Progenitor cell of endocrine pancreas (in vitro differentiated cells): ENCODE measurements at regions not wholly inside any gene's neighbourhood (a gene's known extent, or its start where the extent isn't known, plus 50 kb on each side); places are given as distances from the start of the nearest gene placed in this dataset.
"Not testable (repeated sequence)": the region's sequence is repeated elsewhere in the genome, so short reads cannot be mapped to it uniquely, and the experiment has no call there.

Experiments
- DNase-seq: peaks from one replicate; pipeline ENCODE4 v3.0.0; 2021; ENCODE audit warnings: low spot score; ENCODE audit not compliant: unreplicated experiment
- H3K27ac Mint-ChIP-seq: 2 replicates; pipeline ENCODE4 v1.8.0; 2021; ENCODE audit warnings: mild to moderate bottlenecking, moderate library complexity, mixed read lengths
- H3K27me3 Mint-ChIP-seq: 2 replicates; pipeline ENCODE4 v1.8.0; 2021; ENCODE audit warnings: mixed read lengths
- H3K36me3 Mint-ChIP-seq: 2 replicates; pipeline ENCODE4 v1.8.0; 2022; ENCODE audit warnings: mixed read lengths; ENCODE audit not compliant: insufficient read depth
- H3K4me1 Mint-ChIP-seq: 2 replicates; pipeline ENCODE4 v1.8.0; 2021; ENCODE audit warnings: low read depth, mixed read lengths
- H3K4me3 Mint-ChIP-seq: 2 replicates; pipeline ENCODE4 v1.8.0; 2021; ENCODE audit warnings: low read depth, mild to moderate bottlenecking, moderate library complexity, mixed read lengths
- H3K9me3 Mint-ChIP-seq: 2 replicates; pipeline ENCODE4 v1.8.0; 2021; ENCODE audit warnings: low read depth, mixed read lengths
- CTCF ChIP-seq: fragments of 200-600 bp; sonication (generic); IDR thresholded peaks from one replicate; pipeline ENCODE4 v1.5.0; 2021; ENCODE audit warnings: antibody characterized with exemption, mild to moderate bottlenecking; ENCODE audit not compliant: unreplicated experiment

GRCh38 chr9:71446473-71447411 is 321.6 kb downstream of the CEMIP2 start:
- H3K36me3 Mint-ChIP-seq, result no peaks in the 10 kb centered on the region
- H3K27me3 Mint-ChIP-seq, result peaks cover 37% of the 10 kb centered on the region
- H3K9me3 Mint-ChIP-seq, result peaks cover under 1% of the 10 kb centered on the region
- peaks cover 7% of the 10 kb centered on the region for H3K4me1 Mint-ChIP-seq
- H3K27ac Mint-ChIP-seq, result peak overlapping the region; percentile 59
- peak; percentile 44 for TF ChIP-seq CTCF
- H3K4me3 Mint-ChIP-seq, result peak overlapping the region; percentile 68
- DNase-seq, result peak; percentile 78

GRCh38 chr9:71446106-71446472 is 322.2 kb downstream of the CEMIP2 start:
- Mint-ChIP-seq H3K36me3 (no peaks in the 10 kb centered on the region), H3K4me3 (peak overlapping the region; percentile 68), H3K4me1 (peaks cover 7% of the 10 kb centered on the region), H3K9me3 (no peaks in the 10 kb centered on the region), H3K27ac (peak overlapping the region; percentile 59), H3K27me3 (peaks cover 37% of the 10 kb centered on the region)
- TF ChIP-seq CTCF, result no peak
- DNase-seq, result no peak

GRCh38 chr9:71442937-71443336 is 321.5 kb upstream of the TRPM3 start:
- Mint-ChIP-seq H3K36me3 (no peaks in the 10 kb centered on the region), H3K27me3 (peaks cover 25% of the 10 kb centered on the region), H3K4me1 (peaks cover 7% of the 10 kb centered on the region), H3K4me3 (no peak overlapping the region), H3K27ac (no peak overlapping the region), H3K9me3 (no peaks in the 10 kb centered on the region)
- TF ChIP-seq CTCF, result no peak
- DNase-seq, result no peak

GRCh38 chr9:71441266-71441665 is 319.8 kb upstream of the TRPM3 start:
- H3K36me3 Mint-ChIP-seq, result no peaks in the 10 kb centered on the region
- peaks cover under 1% of the 10 kb centered on the region for H3K4me1 Mint-ChIP-seq
- no peak overlapping the region for H3K4me3 Mint-ChIP-seq
- no peaks in the 10 kb centered on the region for H3K9me3 Mint-ChIP-seq
- DNase-seq, result no peak
- no peak for TF ChIP-seq CTCF
- peaks cover 17% of the 10 kb centered on the region for H3K27me3 Mint-ChIP-seq
- no peak overlapping the region for H3K27ac Mint-ChIP-seq

- Mint-ChIP-seq H3K4me1 (no peaks in the 10 kb centered on the region), H3K27me3 (no peaks in the 10 kb centered on the region), H3K4me3 (no peak overlapping the region), H3K9me3 (no peaks in the 10 kb centered on the region), H3K27ac (no peak overlapping the region), H3K36me3 (no peaks in the 10 kb centered on the region)
- DNase-seq, result no peak
- TF ChIP-seq CTCF, result no peak
Observed at GRCh38 chr9:71431931-71432330, 310.5 kb upstream of the TRPM3 start.

- H3K36me3 Mint-ChIP-seq, H3K27ac Mint-ChIP-seq, H3K4me1 Mint-ChIP-seq, H3K4me3 Mint-ChIP-seq, DNase-seq, H3K27me3 Mint-ChIP-seq: not testable (repeated sequence)
- H3K9me3 Mint-ChIP-seq, result peaks cover 12% of the 10 kb centered on the region
Observed at GRCh38 chr9:71407341-71407740, 285.9 kb upstream of the TRPM3 start.
